ENCODE measurements at regions not wholly inside any gene's neighbourhood (a gene's known extent, or its start where the extent isn't known, plus 50 kb on each side); places are given as distances from the start of the nearest gene placed in this dataset.

GRCh38 chr18:39751921-39752320, 2186.3 kb upstream of the CELF4 start:
- no peak for DNase-seq (ENCODE audit: low read depth)

- no peak for DNase-seq (ENCODE audit: low read depth)
These were observed 2185.6 kb upstream of the CELF4 start for GRCh38 chr18:39751161-39751560.

GRCh38 chr18:39749154-39749553, 2183.6 kb upstream of the CELF4 start:
- DNase-seq (ENCODE audit: low read depth), result peak; percentile 51

GRCh38 chr18:39748727-39749126, 2183.1 kb upstream of the CELF4 start:
- DNase-seq (ENCODE audit: low read depth), result no peak

GRCh38 chr18:39746201-39746600, 2180.6 kb upstream of the CELF4 start:
- DNase-seq (ENCODE audit: low read depth), result no peak

- DNase-seq (ENCODE audit: low read depth), result no peak
These were observed 2177.9 kb upstream of the CELF4 start for GRCh38 chr18:39743463-39743862.

- no peak for DNase-seq (ENCODE audit: low read depth)
These were observed 2176.3 kb upstream of the CELF4 start for GRCh38 chr18:39741755-39742466.

- DNase-seq (ENCODE audit: low read depth), result no peak
These were observed 2172.3 kb upstream of the CELF4 start for GRCh38 chr18:39737869-39738268.

- DNase-seq (ENCODE audit: low read depth), result no peak
These were observed 2167.3 kb upstream of the CELF4 start for GRCh38 chr18:39732918-39733317.

GRCh38 chr18:39730606-39731005, 2165.0 kb upstream of the CELF4 start:
- DNase-seq (ENCODE audit: low read depth), result no peak

GRCh38 chr18:39724652-39725051, 2159.1 kb upstream of the CELF4 start:
- no peak for DNase-seq (ENCODE audit: low read depth)

GRCh38 chr18:39721712-39722111, 2156.1 kb upstream of the CELF4 start:
- peak; percentile 32 for DNase-seq (ENCODE audit: low read depth)

- no peak for DNase-seq (ENCODE audit: low read depth)
These were observed 2148.4 kb upstream of the CELF4 start for GRCh38 chr18:39713961-39714360.

GRCh38 chr18:39711701-39712100, 2146.1 kb upstream of the CELF4 start:
- DNase-seq (ENCODE audit: low read depth), result no peak

GRCh38 chr18:39705362-39705761, 2139.8 kb upstream of the CELF4 start:
- DNase-seq (ENCODE audit: low read depth), result no peak

GRCh38 chr18:39702888-39703287, 2137.3 kb upstream of the CELF4 start:
- no peak for DNase-seq (ENCODE audit: low read depth)

- peak; percentile 6 for DNase-seq (ENCODE audit: low read depth)
These were observed 2136.2 kb upstream of the CELF4 start for GRCh38 chr18:39701839-39702238.

GRCh38 chr18:39701055-39701783, 2135.6 kb upstream of the CELF4 start:
- DNase-seq (ENCODE audit: low read depth), result peak; percentile 18

- no peak for DNase-seq (ENCODE audit: low read depth)
These were observed 2133.9 kb upstream of the CELF4 start for GRCh38 chr18:39699340-39699964.

GRCh38 chr18:39698436-39698835, 2132.8 kb upstream of the CELF4 start:
- DNase-seq (ENCODE audit: low read depth), result no peak

GRCh38 chr18:39693359-39693758, 2127.8 kb upstream of the CELF4 start:
- DNase-seq (ENCODE audit: low read depth), result peak; percentile 12

GRCh38 chr18:39692367-39693015, 2126.9 kb upstream of the CELF4 start:
- DNase-seq (ENCODE audit: low read depth), result no peak

All from EH (cell line).